Breast epithelium (tissue), 4 donors: ENCODE measurements at regions not wholly inside any gene's neighbourhood (a gene's known extent, or its start where the extent isn't known, plus 50 kb on each side); places are given as distances from the start of the nearest gene placed in this dataset.

Experiments used
- DNase-seq, 2 donors: peaks; one replicate each; pipeline ENCODE4 v3.0.0-alpha.2; 2019; ENCODE audit warnings: low spot score in 2 of 2
- H3K27ac ChIP-seq, 2 donors: fragments of 200-600 bp; sonication (generic) in 1 of 2; one replicate each; pipeline ENCODE4 v1.5.1; 2016 to 2019; ENCODE audit warnings: mild to moderate bottlenecking in 1 of 2
- H3K27me3 ChIP-seq, 2 donors: fragments of 200-600 bp; sonication (generic) in 1 of 2; one replicate each; pipeline versions ENCODE4 v1.5.1 to v1.6.0; 2017 to 2019; ENCODE audit warnings: control low read depth in 1 of 2, mild to moderate bottlenecking in 1 of 2
- H3K36me3 ChIP-seq: fragments of 200-600 bp; one replicate; pipeline ENCODE4 v1.5.1; 2019
- H3K4me1 ChIP-seq, 2 donors: fragments of 200-600 bp; sonication (generic); one replicate each; pipeline ENCODE4 v1.5.1; 2016 to 2019; ENCODE audit warnings: control low read depth in 1 of 2
- H3K4me3 ChIP-seq, 3 donors: fragments of 200-600 bp; sonication (generic); 1 replicate in 2 of 3; 2 replicates in 1 of 3; pipeline ENCODE4 v1.5.1; 2016 to 2019; ENCODE audit warnings: mild to moderate bottlenecking in 3 of 3, moderate library complexity in 2 of 3
- H3K9me3 ChIP-seq, 2 donors: fragments of 200-600 bp; sonication (generic) in 1 of 2; one replicate each; pipeline ENCODE4 v1.5.1; 2016 to 2019; ENCODE audit warnings: control low read depth in 1 of 2
- CTCF ChIP-seq, 3 donors: fragments of 450-650 bp; IDR thresholded peaks; one replicate each; pipeline ENCODE4 v1.5.1; 2016 to 2017; ENCODE audit warnings: antibody characterized with exemption in 3 of 3, mild to moderate bottlenecking in 3 of 3, moderate library complexity in 3 of 3
- POLR2A ChIP-seq: fragments of 450-650 bp; IDR thresholded peaks from one replicate; pipeline ENCODE4 v1.6.1; 2016; ENCODE audit warnings: antibody characterized with exemption, mild to moderate bottlenecking, moderate library complexity
- POLR2AphosphoS5 ChIP-seq, 3 donors: sonication (generic); formaldehyde crosslinking; IDR thresholded peaks; one replicate each; pipeline ENCODE4 v1.6.1; 2017; ENCODE audit warnings: antibody characterized with exemption in 3 of 3
- intact Hi-C: fragments of 100-400 bp; cut with DNase I; formaldehyde crosslinking; loops from one replicate; pipeline ENCODE4 v1.15.1; 2023; ENCODE audit warnings: low total_unique reads

DNA sequence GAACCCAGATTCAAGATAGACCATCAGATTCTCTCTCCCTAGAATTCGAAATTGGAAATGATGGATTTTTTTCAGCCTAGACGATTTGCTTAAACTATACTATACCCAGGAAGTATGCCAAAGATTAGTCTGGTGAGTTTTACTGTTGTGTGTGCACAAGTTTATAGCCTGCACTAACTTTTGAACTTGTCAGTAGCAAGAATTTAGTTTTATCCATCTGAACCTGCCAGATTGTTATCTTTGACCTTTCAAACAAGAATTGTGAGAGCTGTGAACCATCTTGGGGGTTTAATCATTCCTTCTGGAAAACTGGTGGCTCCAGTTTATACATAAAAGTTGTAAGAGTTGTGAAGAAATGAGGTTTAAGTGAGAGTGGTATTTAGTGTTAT is 243.5 kb upstream of the DAAM1 start:
- H3K36me3 ChIP-seq = no peaks in the 10 kb centered on the region
- no peak overlapping the region for H3K27ac ChIP-seq
- TF ChIP-seq POLR2AphosphoS5 (IDR thresholded peaks at IDR 0.05) = no peak
- TF ChIP-seq CTCF (IDR thresholded peaks at IDR 0.05) = no peak
- no peak for TF ChIP-seq POLR2A
- no peak for DNase-seq
- H3K4me3 ChIP-seq = no peak overlapping the region
- no peaks in the 10 kb centered on the region for H3K9me3 ChIP-seq
- H3K27me3 ChIP-seq = no peaks in the 10 kb centered on the region
- H3K4me1 ChIP-seq = no peaks in the 10 kb centered on the region
- intact Hi-C loops = no loop called here

GRCh38 chr14:58946431-58946830 is 242.0 kb upstream of the DAAM1 start:
- Histone ChIP-seq H3K27ac (no peak overlapping the region), H3K4me1 (no peaks in the 10 kb centered on the region)
- intact Hi-C loops = no loop called here

DNA sequence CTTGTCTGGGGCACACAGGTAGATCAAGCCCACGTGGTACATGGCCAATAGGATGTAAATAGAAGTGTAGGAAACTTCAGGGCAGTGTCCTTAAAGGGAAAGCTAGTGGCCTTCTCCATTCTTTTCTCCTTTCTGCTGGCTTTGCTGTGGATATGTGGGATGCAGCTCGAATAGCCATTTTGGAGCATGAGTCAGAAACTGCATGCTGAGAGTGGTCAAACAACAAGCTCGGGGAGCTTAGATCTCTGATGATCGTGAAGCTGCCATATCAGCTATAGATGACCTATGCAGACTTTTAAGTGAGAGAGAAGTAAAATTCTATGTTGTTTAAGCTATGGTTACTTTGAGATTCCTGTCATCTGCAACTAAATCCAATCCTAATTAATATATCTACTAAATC is 241.3 kb upstream of the DAAM1 start:
- Histone ChIP-seq H3K36me3 (no peaks in the 10 kb centered on the region), H3K27ac (no peak overlapping the region), H3K4me1 (no peaks in the 10 kb centered on the region), H3K27me3 (no peaks in the 10 kb centered on the region), H3K9me3 (no peaks in the 10 kb centered on the region), H3K4me3 (no peak overlapping the region)
- no peak for DNase-seq
- TF ChIP-seq POLR2AphosphoS5 (IDR thresholded peaks at IDR 0.05) (no peak), CTCF (IDR thresholded peaks at IDR 0.05) (no peak), POLR2A (no peak)
- intact Hi-C loops = no loop called here

More at GRCh38 chr14:58946431-58946830, 242.0 kb upstream of the DAAM1 start:
- no peaks in the 10 kb centered on the region for H3K36me3 ChIP-seq
- no peaks in the 10 kb centered on the region for H3K27me3 ChIP-seq
- no peaks in the 10 kb centered on the region for H3K9me3 ChIP-seq
- TF ChIP-seq POLR2A = no peak
- no peak for TF ChIP-seq POLR2AphosphoS5 (IDR thresholded peaks at IDR 0.05)
- no peak for TF ChIP-seq CTCF (IDR thresholded peaks at IDR 0.05)
- DNase-seq = no peak
- H3K4me3 ChIP-seq = no peak overlapping the region

- DNase-seq = no peak
- Histone ChIP-seq H3K4me3 (no peak overlapping the region), H3K4me1 (no peaks in the 10 kb centered on the region), H3K36me3 (no peaks in the 10 kb centered on the region), H3K27ac (no peak overlapping the region), H3K27me3 (no peaks in the 10 kb centered on the region), H3K9me3 (no peaks in the 10 kb centered on the region)
- intact Hi-C loops = no loop called here
- TF ChIP-seq POLR2AphosphoS5 (IDR thresholded peaks at IDR 0.05) (no peak), POLR2A (no peak), CTCF (IDR thresholded peaks at IDR 0.05) (no peak)
Observed at GRCh38 chr14:58947814-58948445, 240.5 kb upstream of the DAAM1 start.

DNA sequence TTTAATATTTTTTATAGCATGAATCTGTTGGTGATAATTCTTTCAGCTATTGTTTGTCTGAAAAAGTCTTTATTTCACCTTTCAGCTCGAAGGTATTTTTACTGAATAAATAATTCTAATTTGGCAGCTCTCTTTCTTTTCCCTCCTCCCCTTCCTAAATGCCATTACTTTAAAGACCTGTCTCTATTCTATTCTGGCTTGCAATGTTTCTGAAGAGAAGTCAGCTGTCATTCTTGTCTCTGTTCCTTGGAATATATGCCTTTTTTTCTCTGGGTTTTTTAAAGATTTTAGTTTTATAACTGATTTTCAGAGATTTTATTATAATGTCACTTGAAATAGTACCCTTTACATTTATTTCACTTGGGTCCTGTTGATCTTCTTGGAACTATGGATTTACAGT is 237.9 kb upstream of the DAAM1 start:
- H3K4me3 ChIP-seq = no peak overlapping the region
- H3K27ac ChIP-seq = no peak overlapping the region
- no peaks in the 10 kb centered on the region for H3K36me3 ChIP-seq
- DNase-seq = no peak
- intact Hi-C loops = loop anchor here (10.0 kb wide), 1 partner anchor 296 kb away; no protein-coding TSS in a partner anchor
- H3K9me3 ChIP-seq = no peaks in the 10 kb centered on the region
- TF ChIP-seq POLR2A (no peak), CTCF (IDR thresholded peaks at IDR 0.05) (no peak), POLR2AphosphoS5 (IDR thresholded peaks at IDR 0.05) (no peak)
- H3K27me3 ChIP-seq = no peaks in the 10 kb centered on the region
- no peaks in the 10 kb centered on the region for H3K4me1 ChIP-seq
